ENCODE measurements at regions not wholly inside any gene's neighbourhood (a gene's known extent, or its start where the extent isn't known, plus 50 kb on each side); places are given as distances from the start of the nearest gene placed in this dataset.

- TF ChIP-seq, protein P1, sequence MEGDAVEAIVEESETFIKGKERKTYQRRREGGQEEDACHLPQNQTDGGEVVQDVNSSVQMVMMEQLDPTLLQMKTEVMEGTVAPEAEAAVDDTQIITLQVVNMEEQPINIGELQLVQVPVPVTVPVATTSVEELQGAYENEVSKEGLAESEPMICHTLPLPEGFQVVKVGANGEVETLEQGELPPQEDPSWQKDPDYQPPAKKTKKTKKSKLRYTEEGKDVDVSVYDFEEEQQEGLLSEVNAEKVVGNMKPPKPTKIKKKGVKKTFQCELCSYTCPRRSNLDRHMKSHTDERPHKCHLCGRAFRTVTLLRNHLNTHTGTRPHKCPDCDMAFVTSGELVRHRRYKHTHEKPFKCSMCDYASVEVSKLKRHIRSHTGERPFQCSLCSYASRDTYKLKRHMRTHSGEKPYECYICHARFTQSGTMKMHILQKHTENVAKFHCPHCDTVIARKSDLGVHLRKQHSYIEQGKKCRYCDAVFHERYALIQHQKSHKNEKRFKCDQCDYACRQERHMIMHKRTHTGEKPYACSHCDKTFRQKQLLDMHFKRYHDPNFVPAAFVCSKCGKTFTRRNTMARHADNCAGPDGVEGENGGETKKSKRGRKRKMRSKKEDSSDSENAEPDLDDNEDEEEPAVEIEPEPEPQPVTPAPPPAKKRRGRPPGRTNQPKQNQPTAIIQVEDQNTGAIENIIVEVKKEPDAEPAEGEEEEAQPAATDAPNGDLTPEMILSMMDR (conservative IDR thresholded peaks at IDR 0.05; ENCODE audit: low read depth in 2 of 2): no peak
- TF ChIP-seq JUNB (IDR thresholded peaks at IDR 0.05; ENCODE audit: unreplicated experiment): no peak
- TF ChIP-seq, protein P2, sequence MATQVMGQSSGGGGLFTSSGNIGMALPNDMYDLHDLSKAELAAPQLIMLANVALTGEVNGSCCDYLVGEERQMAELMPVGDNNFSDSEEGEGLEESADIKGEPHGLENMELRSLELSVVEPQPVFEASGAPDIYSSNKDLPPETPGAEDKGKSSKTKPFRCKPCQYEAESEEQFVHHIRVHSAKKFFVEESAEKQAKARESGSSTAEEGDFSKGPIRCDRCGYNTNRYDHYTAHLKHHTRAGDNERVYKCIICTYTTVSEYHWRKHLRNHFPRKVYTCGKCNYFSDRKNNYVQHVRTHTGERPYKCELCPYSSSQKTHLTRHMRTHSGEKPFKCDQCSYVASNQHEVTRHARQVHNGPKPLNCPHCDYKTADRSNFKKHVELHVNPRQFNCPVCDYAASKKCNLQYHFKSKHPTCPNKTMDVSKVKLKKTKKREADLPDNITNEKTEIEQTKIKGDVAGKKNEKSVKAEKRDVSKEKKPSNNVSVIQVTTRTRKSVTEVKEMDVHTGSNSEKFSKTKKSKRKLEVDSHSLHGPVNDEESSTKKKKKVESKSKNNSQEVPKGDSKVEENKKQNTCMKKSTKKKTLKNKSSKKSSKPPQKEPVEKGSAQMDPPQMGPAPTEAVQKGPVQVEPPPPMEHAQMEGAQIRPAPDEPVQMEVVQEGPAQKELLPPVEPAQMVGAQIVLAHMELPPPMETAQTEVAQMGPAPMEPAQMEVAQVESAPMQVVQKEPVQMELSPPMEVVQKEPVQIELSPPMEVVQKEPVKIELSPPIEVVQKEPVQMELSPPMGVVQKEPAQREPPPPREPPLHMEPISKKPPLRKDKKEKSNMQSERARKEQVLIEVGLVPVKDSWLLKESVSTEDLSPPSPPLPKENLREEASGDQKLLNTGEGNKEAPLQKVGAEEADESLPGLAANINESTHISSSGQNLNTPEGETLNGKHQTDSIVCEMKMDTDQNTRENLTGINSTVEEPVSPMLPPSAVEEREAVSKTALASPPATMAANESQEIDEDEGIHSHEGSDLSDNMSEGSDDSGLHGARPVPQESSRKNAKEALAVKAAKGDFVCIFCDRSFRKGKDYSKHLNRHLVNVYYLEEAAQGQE (IDR thresholded peaks at IDR 0.05; ENCODE audit: unreplicated experiment): no peak
- TF ChIP-seq POLR2AphosphoS5 (IDR thresholded peaks at IDR 0.05; ENCODE audit: low read depth): no peak
- no peak for TF ChIP-seq EZH2 (IDR thresholded peaks at IDR 0.05; ENCODE audit: low read depth, unreplicated experiment)
- no peak for TF ChIP-seq EZH2phosphoT487 (IDR thresholded peaks at IDR 0.05; ENCODE audit: unreplicated experiment)
- TF ChIP-seq CREB1 (CRISPR knock-in tag; IDR thresholded peaks at IDR 0.05; ENCODE audit: low read depth): no peak
- TF ChIP-seq ZNF331 (CRISPR knock-in tag; IDR thresholded peaks at IDR 0.05; ENCODE audit: low read depth): no peak
These were observed 159.8 kb upstream of the CXCL13 start for GRCh38 chr4:77445823-77446222.
